ENCODE measurements at regions not wholly inside any gene's neighbourhood (a gene's known extent, or its start where the extent isn't known, plus 50 kb on each side); places are given as distances from the start of the nearest gene placed in this dataset.

DNA sequence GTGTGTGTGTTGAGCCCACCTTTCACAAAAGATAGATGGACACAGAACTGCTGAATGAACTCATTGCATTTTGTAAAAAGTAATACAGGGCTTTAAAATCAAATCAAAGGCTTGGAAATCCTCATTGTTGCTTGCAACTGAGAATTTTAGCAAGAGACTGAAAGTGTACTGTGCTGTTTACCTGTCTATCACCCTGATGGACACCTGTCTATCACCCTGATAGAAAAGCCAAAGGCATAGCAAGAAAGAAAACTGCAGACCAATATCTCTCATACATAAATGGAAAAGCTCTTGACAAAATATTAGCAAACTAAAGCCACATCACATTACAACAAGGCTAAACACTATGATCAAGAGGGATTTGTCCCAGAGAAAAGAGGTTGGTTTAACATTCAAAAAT, 107.5 kb upstream of the TMEM18 start:
- intact Hi-C loops (cut with DNase I; ENCODE audit: low total_unique reads): no loop called here
- ATAC-seq (no peak), DNase-seq (no peak)
- Histone ChIP-seq H3K4me1 (no peaks in the 10 kb centered on the region), H3K4me3 (no peak overlapping the region), H3K36me3 (no peaks in the 10 kb centered on the region), H3K9me3 (no peaks in the 10 kb centered on the region), H3K27me3 (no peaks in the 10 kb centered on the region), H3K27ac (no peak overlapping the region)
- in situ Hi-C loops (cut with MboI; ENCODE audit: low sequenced_read_pairs in 4 of 4): no loop called here
- TF ChIP-seq, protein P1, sequence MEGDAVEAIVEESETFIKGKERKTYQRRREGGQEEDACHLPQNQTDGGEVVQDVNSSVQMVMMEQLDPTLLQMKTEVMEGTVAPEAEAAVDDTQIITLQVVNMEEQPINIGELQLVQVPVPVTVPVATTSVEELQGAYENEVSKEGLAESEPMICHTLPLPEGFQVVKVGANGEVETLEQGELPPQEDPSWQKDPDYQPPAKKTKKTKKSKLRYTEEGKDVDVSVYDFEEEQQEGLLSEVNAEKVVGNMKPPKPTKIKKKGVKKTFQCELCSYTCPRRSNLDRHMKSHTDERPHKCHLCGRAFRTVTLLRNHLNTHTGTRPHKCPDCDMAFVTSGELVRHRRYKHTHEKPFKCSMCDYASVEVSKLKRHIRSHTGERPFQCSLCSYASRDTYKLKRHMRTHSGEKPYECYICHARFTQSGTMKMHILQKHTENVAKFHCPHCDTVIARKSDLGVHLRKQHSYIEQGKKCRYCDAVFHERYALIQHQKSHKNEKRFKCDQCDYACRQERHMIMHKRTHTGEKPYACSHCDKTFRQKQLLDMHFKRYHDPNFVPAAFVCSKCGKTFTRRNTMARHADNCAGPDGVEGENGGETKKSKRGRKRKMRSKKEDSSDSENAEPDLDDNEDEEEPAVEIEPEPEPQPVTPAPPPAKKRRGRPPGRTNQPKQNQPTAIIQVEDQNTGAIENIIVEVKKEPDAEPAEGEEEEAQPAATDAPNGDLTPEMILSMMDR (IDR thresholded peaks at IDR 0.05 in 4 of 5, conservative IDR thresholded peaks at IDR 0.05 in 1 of 5): no peak
- TF ChIP-seq POLR2A (IDR thresholded peaks at IDR 0.05): no peak

DNA sequence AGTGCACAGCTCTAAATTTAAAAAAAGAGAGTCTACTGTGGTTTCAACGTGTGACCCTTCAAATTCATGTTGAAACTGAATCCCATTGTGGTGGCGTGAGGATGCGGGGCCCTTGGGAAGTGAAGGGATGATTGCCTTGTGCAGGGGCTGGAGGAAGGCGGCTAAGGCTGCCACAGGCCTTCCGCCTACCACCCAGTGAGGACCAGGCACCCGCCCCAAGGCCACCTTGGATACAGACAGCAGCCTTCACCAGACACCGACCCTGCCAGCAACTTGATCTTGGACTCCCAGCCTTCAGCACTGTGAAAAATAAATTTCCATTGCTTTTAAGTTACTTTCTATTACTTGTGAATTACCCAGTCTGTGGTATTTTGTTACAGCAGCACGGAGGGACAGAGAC, 103.4 kb upstream of the TMEM18 start:
- TF ChIP-seq, protein P1 (IDR thresholded peaks at IDR 0.05 in 4 of 5, conservative IDR thresholded peaks at IDR 0.05 in 1 of 5): no peak
- no peak for TF ChIP-seq POLR2A (IDR thresholded peaks at IDR 0.05)
- ATAC-seq (no peak), DNase-seq (no peak)
- H3K27ac ChIP-seq: no peak overlapping the region
- H3K36me3 ChIP-seq: no peaks in the 10 kb centered on the region
- H3K9me3 ChIP-seq: no peaks in the 10 kb centered on the region
- no peaks in the 10 kb centered on the region for H3K4me1 ChIP-seq
- H3K4me3 ChIP-seq: no peak overlapping the region
- H3K27me3 ChIP-seq: no peaks in the 10 kb centered on the region
- in situ Hi-C loops (cut with MboI; ENCODE audit: low sequenced_read_pairs in 4 of 4): no loop called here
- intact Hi-C loops (cut with DNase I; ENCODE audit: low total_unique reads): no loop called here

DNA sequence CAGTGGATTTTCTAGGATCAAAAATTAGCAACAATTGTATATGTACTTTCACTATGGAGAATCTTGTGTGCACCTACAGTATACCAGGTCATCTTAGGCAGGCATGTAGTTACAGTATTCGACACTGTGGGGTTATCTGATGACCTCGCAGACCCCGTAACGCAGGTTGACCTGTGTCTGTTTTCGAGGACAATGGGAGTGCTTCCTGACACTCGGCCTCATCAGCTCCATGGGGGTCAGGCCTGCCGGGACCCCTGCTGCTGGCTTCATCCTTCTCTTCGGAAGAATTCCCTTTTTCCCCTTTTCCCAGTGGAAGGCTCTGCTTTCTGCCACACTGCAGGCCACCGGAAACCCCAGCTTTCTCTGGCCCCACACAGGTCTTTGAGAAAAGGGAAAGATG, 102.8 kb upstream of the TMEM18 start:
- TF ChIP-seq POLR2A (IDR thresholded peaks at IDR 0.05): no peak
- TF ChIP-seq, protein P1 (IDR thresholded peaks at IDR 0.05 in 4 of 5, conservative IDR thresholded peaks at IDR 0.05 in 1 of 5): no peak
- DNase-seq: no peak
- no peak overlapping the region for H3K4me3 ChIP-seq
- no peaks in the 10 kb centered on the region for H3K36me3 ChIP-seq
- ATAC-seq: no peak
- intact Hi-C loops (cut with DNase I; ENCODE audit: low total_unique reads): no loop called here
- no peak overlapping the region for H3K27ac ChIP-seq
- no peaks in the 10 kb centered on the region for H3K4me1 ChIP-seq
- in situ Hi-C loops (cut with MboI; ENCODE audit: low sequenced_read_pairs in 4 of 4): no loop called here
- H3K9me3 ChIP-seq: no peaks in the 10 kb centered on the region
- H3K27me3 ChIP-seq: no peaks in the 10 kb centered on the region

DNA sequence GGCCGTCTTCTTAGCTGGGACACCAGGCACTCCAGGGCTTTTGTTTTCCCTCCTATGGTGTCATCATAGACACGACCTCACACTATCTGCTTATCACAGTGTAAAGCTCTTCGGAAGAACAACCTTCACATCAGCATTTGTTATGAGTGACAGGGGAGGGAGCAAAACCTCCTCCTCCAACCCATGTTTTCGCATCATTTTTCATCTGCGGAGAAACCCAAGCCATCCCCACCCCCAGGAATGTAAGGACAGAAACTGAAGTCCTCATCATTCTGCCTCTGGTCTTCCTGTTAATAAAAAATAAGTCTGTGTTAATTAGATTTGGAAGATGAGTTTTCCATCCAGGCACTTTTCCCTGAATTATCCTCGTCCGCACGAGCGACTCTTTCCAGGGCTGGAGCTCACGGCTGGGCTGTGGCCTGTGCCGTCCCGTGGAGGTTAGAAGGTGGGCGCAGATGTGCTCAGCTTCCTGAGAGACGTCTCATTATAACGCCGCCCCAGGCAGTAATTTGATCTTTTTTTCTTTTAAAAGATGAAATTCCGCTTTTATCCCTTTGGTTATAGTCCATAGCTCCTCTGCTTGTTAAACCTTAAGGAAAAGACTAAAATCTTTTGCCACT, 101.6 kb upstream of the TMEM18 start:
- in situ Hi-C loops (cut with MboI; ENCODE audit: low sequenced_read_pairs in 4 of 4): no loop called here
- H3K27me3 ChIP-seq: no peaks in the 10 kb centered on the region
- TF ChIP-seq, protein P1 (IDR thresholded peaks at IDR 0.05 in 4 of 5, conservative IDR thresholded peaks at IDR 0.05 in 1 of 5): no peak
- no peak for TF ChIP-seq POLR2A (IDR thresholded peaks at IDR 0.05)
- H3K27ac ChIP-seq: no peak overlapping the region
- intact Hi-C loops (cut with DNase I; ENCODE audit: low total_unique reads): no loop called here
- H3K9me3 ChIP-seq: no peaks in the 10 kb centered on the region
- ATAC-seq: no peak
- H3K4me1 ChIP-seq: no peaks in the 10 kb centered on the region
- no peak overlapping the region for H3K4me3 ChIP-seq
- no peak for DNase-seq
- H3K36me3 ChIP-seq: no peaks in the 10 kb centered on the region

DNA sequence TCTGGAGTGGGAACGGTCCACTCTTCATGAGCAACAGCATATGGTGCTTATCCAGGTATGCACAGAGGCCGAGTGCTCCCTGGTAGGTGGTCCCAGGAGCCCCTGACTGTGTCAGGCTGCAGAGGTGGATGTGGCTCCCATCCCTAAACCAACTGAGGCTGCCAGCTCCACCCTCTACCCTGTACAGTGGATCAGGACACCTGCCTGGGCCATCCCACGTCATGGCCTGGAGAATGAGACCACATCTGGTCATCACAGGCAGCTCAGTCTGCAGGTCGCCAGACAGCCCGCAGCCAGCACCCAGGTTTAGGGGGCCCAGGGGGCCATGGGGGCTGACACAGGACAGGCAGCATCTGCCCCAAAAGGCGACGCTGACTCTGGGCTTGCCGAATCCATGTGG, 100.3 kb upstream of the TMEM18 start:
- H3K36me3 ChIP-seq: no peaks in the 10 kb centered on the region
- no peaks in the 10 kb centered on the region for H3K27me3 ChIP-seq
- ATAC-seq (no peak), DNase-seq (no peak)
- no peaks in the 10 kb centered on the region for H3K9me3 ChIP-seq
- intact Hi-C loops (cut with DNase I; ENCODE audit: low total_unique reads) (no loop called here), in situ Hi-C loops (cut with MboI; ENCODE audit: low sequenced_read_pairs in 4 of 4) (no loop called here)
- TF ChIP-seq, protein P1 (IDR thresholded peaks at IDR 0.05 in 4 of 5, conservative IDR thresholded peaks at IDR 0.05 in 1 of 5): no peak
- no peak for TF ChIP-seq POLR2A (IDR thresholded peaks at IDR 0.05)
- no peak overlapping the region for H3K27ac ChIP-seq
- H3K4me3 ChIP-seq: no peak overlapping the region
- H3K4me1 ChIP-seq: no peaks in the 10 kb centered on the region

Measured in gastrocnemius medialis (tissue), 4 donors.